NT2/D1 (cell line): ENCODE measurements at regions not wholly inside any gene's neighbourhood (a gene's known extent, or its start where the extent isn't known, plus 50 kb on each side); places are given as distances from the start of the nearest gene placed in this dataset.

Source experiments
- DNase-seq: peaks from one replicate; pipeline ENCODE4 v3.0.0-alpha.2; 2011; ENCODE audit warnings: low read depth, low spot score
- H3K27me3 ChIP-seq: 2 replicates; pipeline ENCODE4 v1.6.0; 2011; ENCODE audit warnings: mild to moderate bottlenecking; ENCODE audit not compliant: insufficient read length, insufficient read depth
- H3K36me3 ChIP-seq: 2 replicates; pipeline ENCODE4 v1.6.1; 2011; ENCODE audit warnings: mild to moderate bottlenecking, low read length, mixed read lengths; ENCODE audit not compliant: insufficient read depth, insufficient read length
- H3K4me1 ChIP-seq: 2 replicates; pipeline ENCODE4 v1.5.1; 2011; ENCODE audit not compliant: insufficient read depth, insufficient read length
- H3K4me3 ChIP-seq: 2 replicates; pipeline ENCODE4 v1.5.1; 2011; ENCODE audit warnings: low read depth; ENCODE audit not compliant: insufficient read length
- H3K9ac ChIP-seq: 2 replicates; pipeline ENCODE4 v1.6.0; 2011; ENCODE audit warnings: low read depth; ENCODE audit not compliant: insufficient read length
- H3K9me3 ChIP-seq: 2 replicates; pipeline ENCODE4 v1.5.1; 2011; ENCODE audit warnings: mild to moderate bottlenecking, low read length; ENCODE audit not compliant: insufficient read depth
- SUZ12 ChIP-seq: IDR thresholded peaks from 2 replicates; pipeline ENCODE4 v1.6.1; 2011; ENCODE audit not compliant: insufficient read length, insufficient read depth; ENCODE audit errors: extremely low read depth
- YY1 ChIP-seq: IDR thresholded peaks from 2 replicates; pipeline ENCODE4 v1.6.1; 2011; ENCODE audit not compliant: insufficient read length, insufficient read depth
- ZNF274 ChIP-seq: IDR thresholded peaks from 2 replicates; pipeline ENCODE4 v1.6.1; 2011; ENCODE audit warnings: mild to moderate bottlenecking, low read depth, low read length

DNA sequence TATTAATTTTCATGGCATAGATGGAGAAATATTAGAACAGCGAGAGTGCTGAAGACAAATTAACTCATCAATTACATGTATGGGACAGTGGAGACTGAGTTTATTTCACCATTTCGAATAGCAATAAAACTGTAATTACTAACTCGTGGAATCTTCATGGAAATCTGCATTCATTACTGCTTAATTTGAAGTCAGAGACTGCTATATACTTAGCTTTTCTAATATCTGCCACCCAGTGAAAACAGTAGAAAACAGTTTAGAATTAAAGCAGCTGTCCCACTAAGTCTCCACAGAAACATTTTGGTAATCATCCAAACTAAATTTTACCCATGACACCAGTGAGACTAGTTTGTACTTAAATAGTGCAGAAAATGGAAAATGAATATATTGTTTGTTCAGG lies 56.8 kb downstream of the IZUMO3 start:
- no peaks in the 10 kb centered on the region for H3K9me3 ChIP-seq
- no peak overlapping the region for H3K9ac ChIP-seq
- H3K4me3 ChIP-seq = no peak overlapping the region
- TF ChIP-seq ZNF274 = no peak
- TF ChIP-seq YY1 = no peak
- TF ChIP-seq SUZ12 = no peak
- no peaks in the 10 kb centered on the region for H3K27me3 ChIP-seq
- no peaks in the 10 kb centered on the region for H3K36me3 ChIP-seq
- no peaks in the 10 kb centered on the region for H3K4me1 ChIP-seq
- no peak for DNase-seq

DNA sequence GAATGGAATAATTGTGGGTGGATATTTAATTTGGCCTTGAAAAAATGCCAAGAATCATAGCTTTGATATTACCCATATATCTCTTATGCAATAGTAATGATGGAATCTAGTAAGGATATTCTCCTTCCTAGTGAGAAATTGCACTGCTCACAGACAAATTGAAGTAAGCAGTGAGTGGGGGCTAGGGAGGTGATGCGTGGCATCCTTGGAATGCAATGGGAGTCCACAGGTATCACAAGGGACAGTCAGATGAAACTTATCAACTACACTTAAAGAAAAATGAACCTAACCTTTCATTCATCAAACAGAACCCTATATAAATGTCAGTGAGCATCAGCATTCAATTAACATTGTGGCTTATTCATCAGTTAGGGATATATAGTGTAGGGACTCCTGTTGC lies 57.8 kb downstream of the IZUMO3 start:
- no peak for TF ChIP-seq YY1
- no peak for TF ChIP-seq SUZ12
- no peak for TF ChIP-seq ZNF274
- DNase-seq = no peak
- no peaks in the 10 kb centered on the region for H3K27me3 ChIP-seq
- no peaks in the 10 kb centered on the region for H3K4me1 ChIP-seq
- H3K9ac ChIP-seq = no peak overlapping the region
- H3K9me3 ChIP-seq = no peaks in the 10 kb centered on the region
- H3K4me3 ChIP-seq = no peak overlapping the region
- no peaks in the 10 kb centered on the region for H3K36me3 ChIP-seq

DNA sequence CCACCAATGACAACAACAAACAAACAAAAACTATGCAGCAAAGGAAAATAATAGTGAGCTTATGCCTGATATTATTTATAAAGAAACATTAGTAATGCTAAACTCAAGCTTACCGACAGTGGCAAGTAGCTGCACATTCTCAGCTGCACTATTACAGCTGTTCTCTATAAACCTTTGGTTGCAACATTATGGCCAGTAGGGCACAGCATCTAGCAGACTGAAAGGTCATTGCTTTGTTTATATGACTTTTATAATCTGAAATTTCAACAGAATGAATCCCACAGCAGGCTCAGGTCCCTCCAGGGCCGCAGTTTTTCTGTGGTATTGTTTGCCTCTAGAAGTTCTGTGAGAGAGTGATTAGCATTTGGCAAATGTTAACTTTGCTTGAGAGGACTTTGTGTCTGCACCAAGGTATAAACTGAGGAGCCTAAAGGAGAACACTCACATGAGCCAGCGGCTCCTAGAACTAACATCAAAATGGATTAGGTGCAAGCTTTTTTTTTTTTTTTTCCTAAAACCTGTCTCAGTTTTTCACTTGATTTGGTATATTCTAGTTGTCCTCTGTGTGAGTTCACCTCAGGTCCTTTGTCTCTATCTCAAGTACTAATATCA lies 58.3 kb downstream of the IZUMO3 start:
- H3K4me3 ChIP-seq = no peak overlapping the region
- no peak for DNase-seq
- no peak for TF ChIP-seq SUZ12
- TF ChIP-seq ZNF274 = no peak
- TF ChIP-seq YY1 = no peak
- no peaks in the 10 kb centered on the region for H3K9me3 ChIP-seq
- H3K9ac ChIP-seq = no peak overlapping the region
- no peaks in the 10 kb centered on the region for H3K27me3 ChIP-seq
- H3K36me3 ChIP-seq = no peaks in the 10 kb centered on the region
- H3K4me1 ChIP-seq = no peaks in the 10 kb centered on the region

DNA sequence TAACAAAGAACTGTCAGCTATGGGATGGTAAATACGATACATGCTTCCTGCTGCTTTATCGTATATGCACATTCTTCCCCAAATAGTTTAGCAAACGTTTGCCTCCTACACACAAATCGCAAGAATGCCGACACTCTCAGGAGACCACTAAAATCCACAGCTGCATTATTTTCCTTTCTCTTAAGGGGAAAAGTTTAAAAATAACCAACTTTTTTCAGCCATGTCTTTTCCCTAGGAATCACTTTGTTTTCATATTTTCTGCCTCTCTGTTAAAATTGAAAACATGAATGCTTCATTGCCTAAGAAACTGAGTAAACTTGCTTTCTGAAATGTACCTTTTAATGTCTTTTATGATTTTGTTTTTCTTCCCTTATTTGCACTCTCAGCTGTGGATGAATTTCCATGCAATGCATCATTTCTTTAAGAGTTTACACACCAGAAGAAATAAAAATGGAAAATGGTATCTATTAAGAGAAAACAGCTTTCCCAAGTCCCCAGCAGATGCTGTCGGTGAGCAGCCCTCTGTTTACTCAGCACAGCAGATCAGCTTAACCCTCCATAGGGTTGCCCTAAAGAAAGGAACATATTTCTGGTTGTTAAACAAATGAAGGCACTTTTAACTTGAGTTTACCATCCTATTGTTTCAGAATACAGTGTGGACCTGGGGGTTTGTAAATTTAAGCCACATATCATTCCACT lies 66.2 kb downstream of the IZUMO3 start:
- Histone ChIP-seq H3K4me3 (no peak overlapping the region), H3K36me3 (no peaks in the 10 kb centered on the region), H3K9me3 (no peaks in the 10 kb centered on the region), H3K27me3 (no peaks in the 10 kb centered on the region), H3K4me1 (no peaks in the 10 kb centered on the region), H3K9ac (no peak overlapping the region)
- DNase-seq = no peak
- TF ChIP-seq SUZ12 (no peak), YY1 (no peak), ZNF274 (no peak)

DNA sequence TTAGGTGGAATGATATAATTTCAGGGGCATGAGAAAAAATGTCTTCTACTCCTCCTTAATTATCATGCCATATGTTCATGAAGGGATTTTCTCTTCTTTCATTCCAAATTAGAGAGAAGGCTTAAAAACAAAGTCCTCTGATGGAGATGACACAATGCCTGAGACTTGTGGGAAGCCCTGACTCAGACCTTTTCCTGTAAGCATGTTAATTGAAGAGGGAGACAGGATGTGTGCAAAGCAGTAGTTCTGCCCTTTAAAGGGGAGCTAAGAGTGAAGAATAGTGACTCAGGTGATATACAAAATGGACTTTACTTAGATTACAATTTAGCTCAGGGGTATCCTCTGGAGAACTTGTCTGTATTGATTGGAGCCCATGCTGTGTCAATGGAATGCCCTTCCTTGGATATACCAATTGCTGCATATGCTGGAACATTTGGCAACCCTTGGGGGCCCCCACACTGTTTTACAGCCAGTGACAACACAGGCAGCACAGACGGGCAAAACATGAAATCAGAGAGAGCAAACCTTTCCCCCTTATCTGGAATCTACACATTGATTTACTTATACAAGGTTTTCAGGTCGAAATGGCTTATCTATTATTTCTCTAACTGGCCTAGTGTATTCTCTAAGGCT lies 81.3 kb downstream of the IZUMO3 start:
- DNase-seq = peak; percentile 36
- Histone ChIP-seq H3K4me1 (no peaks in the 10 kb centered on the region), H3K9me3 (no peaks in the 10 kb centered on the region), H3K9ac (no peak overlapping the region), H3K36me3 (no peaks in the 10 kb centered on the region), H3K4me3 (no peak overlapping the region), H3K27me3 (no peaks in the 10 kb centered on the region)
- TF ChIP-seq ZNF274 (no peak), SUZ12 (no peak), YY1 (no peak)

DNA sequence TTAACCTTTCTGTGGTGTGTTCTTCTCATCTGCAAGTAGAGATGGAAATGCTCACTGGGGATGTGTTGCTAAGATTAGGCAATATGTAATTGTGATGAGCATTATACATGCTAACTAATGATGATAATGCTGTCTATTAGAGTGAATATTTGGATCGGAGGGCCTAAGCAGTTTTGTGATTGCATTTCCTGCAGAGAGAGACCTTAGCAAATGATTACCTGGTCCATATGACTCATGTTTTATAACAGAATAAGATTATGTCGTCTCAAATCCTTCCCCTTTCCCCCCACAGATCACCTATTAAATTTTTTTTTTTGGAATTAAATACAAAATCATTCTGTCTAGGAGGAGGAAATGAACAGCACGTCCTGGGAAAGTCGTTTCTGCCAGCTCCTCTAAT lies 82.7 kb downstream of the IZUMO3 start:
- no peak overlapping the region for H3K9ac ChIP-seq
- no peaks in the 10 kb centered on the region for H3K27me3 ChIP-seq
- no peak overlapping the region for H3K4me3 ChIP-seq
- H3K36me3 ChIP-seq = no peaks in the 10 kb centered on the region
- no peaks in the 10 kb centered on the region for H3K9me3 ChIP-seq
- no peaks in the 10 kb centered on the region for H3K4me1 ChIP-seq
- no peak for DNase-seq
- TF ChIP-seq YY1 = no peak
- no peak for TF ChIP-seq ZNF274
- TF ChIP-seq SUZ12 = no peak

DNA sequence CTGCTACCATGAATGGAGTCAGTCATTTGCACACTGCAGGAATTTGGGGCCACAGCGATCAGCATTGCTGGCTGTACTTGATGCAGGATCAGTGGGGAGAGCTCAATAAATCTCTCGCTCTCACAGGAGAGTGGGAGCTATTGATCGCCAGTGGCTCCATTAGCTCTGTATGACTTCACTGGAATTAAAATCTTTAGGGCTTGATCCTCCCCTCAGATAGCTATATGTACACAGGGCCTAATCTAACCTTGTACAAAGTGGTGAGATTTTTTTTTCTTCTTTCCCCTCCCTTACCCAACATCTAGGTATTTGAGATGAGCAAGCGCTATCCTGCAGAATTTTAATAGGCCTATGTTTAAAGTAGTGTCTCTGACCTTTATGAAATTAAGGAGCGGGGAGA lies 84.9 kb downstream of the IZUMO3 start:
- Histone ChIP-seq H3K9ac (no peak overlapping the region), H3K27me3 (no peaks in the 10 kb centered on the region), H3K4me1 (no peaks in the 10 kb centered on the region), H3K36me3 (no peaks in the 10 kb centered on the region), H3K4me3 (no peak overlapping the region), H3K9me3 (no peaks in the 10 kb centered on the region)
- TF ChIP-seq ZNF274 (no peak), SUZ12 (no peak), YY1 (no peak)
- no peak for DNase-seq

DNA sequence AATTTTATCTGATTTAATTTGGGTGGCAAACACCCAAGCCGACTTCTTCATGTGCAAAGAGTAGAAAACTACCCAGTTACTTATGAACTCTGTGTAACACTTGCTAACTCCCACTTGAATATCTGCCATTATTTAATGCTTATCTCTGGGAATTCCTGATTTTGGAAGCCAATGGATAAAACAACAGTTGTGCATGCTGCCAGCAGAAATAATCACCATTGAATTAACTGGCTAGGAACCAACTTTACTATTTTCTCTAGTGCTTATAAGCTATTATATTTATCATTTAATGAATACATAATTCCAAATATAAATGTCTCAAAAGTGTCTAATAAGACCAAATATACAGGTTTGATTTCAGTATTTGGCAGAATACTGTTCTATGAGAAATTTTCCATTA lies 85.7 kb downstream of the IZUMO3 start:
- H3K9ac ChIP-seq = no peak overlapping the region
- H3K4me3 ChIP-seq = no peak overlapping the region
- H3K9me3 ChIP-seq = peaks cover 5% of the 10 kb centered on the region; the same call in 1 of the 2 replicates
- no peaks in the 10 kb centered on the region for H3K27me3 ChIP-seq
- no peak for DNase-seq
- H3K36me3 ChIP-seq = no peaks in the 10 kb centered on the region
- TF ChIP-seq SUZ12 (no peak), YY1 (no peak), ZNF274 (no peak)
- no peaks in the 10 kb centered on the region for H3K4me1 ChIP-seq
